PC-9 (cell line): ENCODE measurements at regions not wholly inside any gene's neighbourhood (a gene's known extent, or its start where the extent isn't known, plus 50 kb on each side); places are given as distances from the start of the nearest gene placed in this dataset.

Experiments used
- BruUV-seq: library from RNA; stranded (reverse); fragments of 400-500 nt; replicated peaks from 2 replicates; lab custom pipeline; 2021; lab: Mats Ljungman, UMichigan
- CTCF ChIA-PET: fragments of 300-600 bp; sonication (Branson Sonifier 250); formaldehyde crosslinking; loops from one replicate; lab custom pipeline; 2022; ENCODE audit warnings: antibody characterized with exemption; lab: Charles Lee
- POLR2A ChIA-PET: fragments of 300-600 bp; sonication (Branson Sonifier 250); formaldehyde crosslinking; loops from one replicate; lab custom pipeline; 2022; ENCODE audit warnings: antibody characterized with exemption; ENCODE audit not compliant: unreplicated experiment; lab: Charles Lee
- DNase-seq, 2 experiments: peaks; one replicate each; pipeline versions ENCODE4 v3.0.0 to v3.0.0-alpha.2; 2015 to 2022; ENCODE audit warnings: mixed read lengths in 1 of 2
- H2AFZ ChIP-seq: fragments of 200-600 bp; sonication (generic); 2 replicates; pipeline ENCODE4 v1.8.1; 2017; ENCODE audit warnings: antibody characterized with exemption
- H3F3A ChIP-seq: fragments of 200-600 bp; sonication (generic); 2 replicates; pipeline ENCODE4 v1.8.1; 2017; ENCODE audit warnings: antibody characterized with exemption, mild to moderate bottlenecking, low read depth; ENCODE audit not compliant: insufficient read depth
- H3K27ac ChIP-seq: fragments of 200-600 bp; sonication (generic); 2 replicates; pipeline ENCODE4 v1.6.1; 2016; ENCODE audit warnings: mixed run types
- H3K27me3 ChIP-seq: fragments of 200-600 bp; sonication (generic); 2 replicates; pipeline ENCODE4 v1.6.1; 2016; ENCODE audit warnings: low read depth, mixed run types; ENCODE audit not compliant: insufficient read depth
- H3K36me3 ChIP-seq: fragments of 200-600 bp; sonication (generic); 2 replicates; pipeline ENCODE4 v1.6.1; 2016; ENCODE audit warnings: low read depth, mixed run types
- H3K4me1 ChIP-seq: fragments of 200-600 bp; sonication (generic); replicated peaks from 2 replicates; pipeline ENCODE4 v1.6.1; 2016; ENCODE audit warnings: mixed run types; ENCODE audit not compliant: insufficient read depth
- H3K4me2 ChIP-seq: fragments of 200-600 bp; sonication (generic); 2 replicates; pipeline ENCODE4 v1.6.1; 2017; ENCODE audit warnings: mixed run types
- H3K4me3 ChIP-seq: fragments of 200-600 bp; sonication (generic); 2 replicates; pipeline ENCODE4 v1.6.1; 2016; ENCODE audit warnings: mixed run types
- H3K79me2 ChIP-seq: fragments of 200-600 bp; sonication (generic); 2 replicates; pipeline ENCODE4 v1.6.1; 2017; ENCODE audit warnings: low read depth, mixed run types
- H3K9me2 ChIP-seq: fragments of 200-600 bp; sonication (generic); 2 replicates; pipeline ENCODE4 v1.8.1; 2017; ENCODE audit warnings: mild to moderate bottlenecking; ENCODE audit not compliant: insufficient read depth
- H3K9me3 ChIP-seq: fragments of 200-600 bp; sonication (generic); 2 replicates; pipeline ENCODE4 v1.8.1; 2016; ENCODE audit warnings: low read depth; ENCODE audit not compliant: insufficient read depth
- H4K20me1 ChIP-seq: fragments of 200-600 bp; sonication (generic); 2 replicates; pipeline ENCODE4 v1.8.1; 2017; ENCODE audit not compliant: insufficient read depth
- CTCF ChIP-seq: fragments of 200-600 bp; sonication (generic); conservative IDR thresholded peaks from 2 replicates; pipeline ENCODE4 v1.6.1; 2017; ENCODE audit warnings: mixed run types, antibody characterized with exemption, mild to moderate bottlenecking, moderate library complexity
- EZH2 ChIP-seq: fragments of 200-600 bp; sonication (generic); IDR thresholded peaks from 2 replicates; pipeline ENCODE4 v1.8.0; 2017; ENCODE audit warnings: antibody characterized with exemption, low read depth
- intact Hi-C: fragments of 100-400 bp; cut with micrococcal nuclease; formaldehyde crosslinking; loops from one replicate; pipeline ENCODE4 v1.10.0; 2022; ENCODE audit not compliant: unreplicated experiment

GRCh38 chr5:84614906-84615305 lies 230.2 kb upstream of the EDIL3 start:
- ChIA-PET CTCF (no interaction called here), POLR2A (no interaction called here)
- H3K27me3 ChIP-seq, result no peaks in the 10 kb centered on the region
- H3K4me2 ChIP-seq, result no peak overlapping the region
- H3K4me3 ChIP-seq, result no peak overlapping the region
- H3K27ac ChIP-seq, result no peak overlapping the region
- H3K9me2 ChIP-seq, result no peaks in the 10 kb centered on the region
- no peak for DNase-seq
- H4K20me1 ChIP-seq, result no peaks in the 10 kb centered on the region
- no peaks in the 10 kb centered on the region for H3K4me1 ChIP-seq
- no peaks in the 10 kb centered on the region for H3K9me3 ChIP-seq
- no peaks in the 10 kb centered on the region for H3K79me2 ChIP-seq
- no TSS peak for BruUV-seq
- no peak overlapping the region for H2AFZ ChIP-seq
- H3F3A ChIP-seq, result no peaks in the 10 kb centered on the region
- intact Hi-C loops, result no loop called here
- TF ChIP-seq CTCF (no peak), EZH2 (no peak)
- H3K36me3 ChIP-seq, result no peaks in the 10 kb centered on the region

DNA sequence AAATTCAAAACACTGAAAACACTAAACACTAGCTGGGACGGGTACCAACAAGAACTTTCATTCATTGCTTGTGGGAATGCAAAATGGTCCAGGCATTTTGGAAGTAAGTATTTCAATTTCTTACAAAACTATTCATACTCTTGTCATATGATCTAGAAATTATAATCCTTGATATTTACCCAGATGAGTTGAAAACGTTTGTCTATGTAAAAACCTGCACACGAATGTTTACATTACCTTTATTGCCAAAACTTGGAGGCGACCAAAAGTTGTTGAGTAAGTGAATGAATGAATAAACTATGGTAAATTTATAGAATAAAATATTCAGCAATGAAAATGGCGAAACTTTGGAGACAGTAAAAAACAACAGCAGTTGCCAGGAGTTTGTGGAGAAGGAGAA lies 222.1 kb upstream of the EDIL3 start:
- Histone ChIP-seq H3K4me3 (no peak overlapping the region), H3K4me1 (no peaks in the 10 kb centered on the region), H3K27ac (no peak overlapping the region), H3K36me3 (no peaks in the 10 kb centered on the region), H2AFZ (0 out of 2 replicates have a peak overlapping the region, but pooled peaks have one; percentile 54), H3K4me2 (no peak overlapping the region), H3K9me3 (no peaks in the 10 kb centered on the region), H3K27me3 (no peaks in the 10 kb centered on the region), H3K9me2 (no peaks in the 10 kb centered on the region), H3F3A (no peaks in the 10 kb centered on the region), H3K79me2 (no peaks in the 10 kb centered on the region), H4K20me1 (no peaks in the 10 kb centered on the region)
- intact Hi-C loops, result no loop called here
- BruUV-seq, result no TSS peak
- DNase-seq, result no peak
- ChIA-PET CTCF (no interaction called here), POLR2A (no interaction called here)
- TF ChIP-seq EZH2, result no peak
- TF ChIP-seq CTCF, result no peak

DNA sequence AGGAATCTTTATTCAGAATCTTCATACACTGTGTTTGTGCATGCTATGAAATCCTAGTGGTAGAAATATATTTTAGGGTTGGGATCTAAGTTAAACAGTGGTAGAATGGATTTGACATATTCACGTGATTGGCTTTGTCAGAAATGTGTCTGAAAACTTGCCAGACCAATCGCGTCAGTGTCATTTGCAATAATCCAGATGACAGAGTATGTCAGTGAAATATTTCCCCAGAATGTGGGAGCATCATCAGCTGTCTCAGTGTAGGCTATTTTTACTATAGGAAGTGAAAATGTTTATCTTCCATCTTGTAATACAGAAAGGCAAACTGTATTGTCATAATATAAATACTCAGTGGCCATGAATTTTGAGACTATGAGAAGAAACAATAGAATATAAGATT lies 220.6 kb upstream of the EDIL3 start:
- BruUV-seq, result no TSS peak
- DNase-seq, result no peak
- CTCF ChIA-PET, result no interaction called here
- Histone ChIP-seq H3K9me3 (no peaks in the 10 kb centered on the region), H3K4me3 (no peak overlapping the region), H2AFZ (no peak overlapping the region), H3K27me3 (no peaks in the 10 kb centered on the region), H3K27ac (no peak overlapping the region), H4K20me1 (no peaks in the 10 kb centered on the region), H3K4me2 (no peak overlapping the region), H3K4me1 (no peaks in the 10 kb centered on the region), H3K79me2 (no peaks in the 10 kb centered on the region), H3K36me3 (no peaks in the 10 kb centered on the region), H3F3A (no peaks in the 10 kb centered on the region), H3K9me2 (no peaks in the 10 kb centered on the region)
- TF ChIP-seq CTCF, result no peak
- no peak for TF ChIP-seq EZH2
- POLR2A ChIA-PET, result interaction anchor here (0.5 kb wide), 1 partner anchor 717 kb away, joined by 3 read pairs; no protein-coding TSS in a partner anchor
- intact Hi-C loops, result no loop called here
